ENCODE measurements at regions not wholly inside any gene's neighbourhood (a gene's known extent, or its start where the extent isn't known, plus 50 kb on each side); places are given as distances from the start of the nearest gene placed in this dataset.

DNA sequence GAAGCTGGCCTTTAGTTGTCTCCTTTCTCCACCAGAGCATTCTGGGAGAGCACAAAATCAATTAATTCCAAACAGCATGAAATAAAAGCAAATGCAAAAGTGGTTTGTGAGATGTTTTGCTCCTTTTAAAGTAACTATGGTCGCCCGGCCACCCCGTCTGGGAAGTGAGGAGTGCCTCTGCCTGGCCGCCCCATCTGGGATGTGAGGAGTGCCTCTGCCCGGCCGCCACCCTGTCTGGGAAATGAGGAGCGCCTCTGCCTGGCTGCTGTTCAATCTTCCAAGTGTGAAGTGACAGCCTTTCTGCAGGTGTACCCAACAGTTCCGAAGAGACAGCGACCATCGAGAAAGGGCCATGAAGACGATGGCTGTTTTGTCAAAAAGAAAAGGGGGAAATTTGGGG lies 381.3 kb upstream of the FGF16 start:
- TF ChIP-seq GABPA (IDR thresholded peaks at IDR 0.05 in 1 of 2, conservative IDR thresholded peaks at IDR 0.05 in 1 of 2) (no peak), SP1 (IDR thresholded peaks at IDR 0.05) (no peak), FOXA1 (IDR thresholded peaks at IDR 0.05) (no peak), RAD21 (IDR thresholded peaks at IDR 0.05) (no peak), TAF1 (conservative IDR thresholded peaks at IDR 0.05) (no peak), YY1 (IDR thresholded peaks at IDR 0.05) (no peak), RXRA (IDR thresholded peaks at IDR 0.05) (no peak), NR2F2 (IDR thresholded peaks at IDR 0.05) (no peak)
- TF ChIP-seq, protein P1, sequence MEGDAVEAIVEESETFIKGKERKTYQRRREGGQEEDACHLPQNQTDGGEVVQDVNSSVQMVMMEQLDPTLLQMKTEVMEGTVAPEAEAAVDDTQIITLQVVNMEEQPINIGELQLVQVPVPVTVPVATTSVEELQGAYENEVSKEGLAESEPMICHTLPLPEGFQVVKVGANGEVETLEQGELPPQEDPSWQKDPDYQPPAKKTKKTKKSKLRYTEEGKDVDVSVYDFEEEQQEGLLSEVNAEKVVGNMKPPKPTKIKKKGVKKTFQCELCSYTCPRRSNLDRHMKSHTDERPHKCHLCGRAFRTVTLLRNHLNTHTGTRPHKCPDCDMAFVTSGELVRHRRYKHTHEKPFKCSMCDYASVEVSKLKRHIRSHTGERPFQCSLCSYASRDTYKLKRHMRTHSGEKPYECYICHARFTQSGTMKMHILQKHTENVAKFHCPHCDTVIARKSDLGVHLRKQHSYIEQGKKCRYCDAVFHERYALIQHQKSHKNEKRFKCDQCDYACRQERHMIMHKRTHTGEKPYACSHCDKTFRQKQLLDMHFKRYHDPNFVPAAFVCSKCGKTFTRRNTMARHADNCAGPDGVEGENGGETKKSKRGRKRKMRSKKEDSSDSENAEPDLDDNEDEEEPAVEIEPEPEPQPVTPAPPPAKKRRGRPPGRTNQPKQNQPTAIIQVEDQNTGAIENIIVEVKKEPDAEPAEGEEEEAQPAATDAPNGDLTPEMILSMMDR (IDR thresholded peaks at IDR 0.05; ENCODE audit: low read depth, low read length, missing input control): no peak
- TF ChIP-seq, protein P2, sequence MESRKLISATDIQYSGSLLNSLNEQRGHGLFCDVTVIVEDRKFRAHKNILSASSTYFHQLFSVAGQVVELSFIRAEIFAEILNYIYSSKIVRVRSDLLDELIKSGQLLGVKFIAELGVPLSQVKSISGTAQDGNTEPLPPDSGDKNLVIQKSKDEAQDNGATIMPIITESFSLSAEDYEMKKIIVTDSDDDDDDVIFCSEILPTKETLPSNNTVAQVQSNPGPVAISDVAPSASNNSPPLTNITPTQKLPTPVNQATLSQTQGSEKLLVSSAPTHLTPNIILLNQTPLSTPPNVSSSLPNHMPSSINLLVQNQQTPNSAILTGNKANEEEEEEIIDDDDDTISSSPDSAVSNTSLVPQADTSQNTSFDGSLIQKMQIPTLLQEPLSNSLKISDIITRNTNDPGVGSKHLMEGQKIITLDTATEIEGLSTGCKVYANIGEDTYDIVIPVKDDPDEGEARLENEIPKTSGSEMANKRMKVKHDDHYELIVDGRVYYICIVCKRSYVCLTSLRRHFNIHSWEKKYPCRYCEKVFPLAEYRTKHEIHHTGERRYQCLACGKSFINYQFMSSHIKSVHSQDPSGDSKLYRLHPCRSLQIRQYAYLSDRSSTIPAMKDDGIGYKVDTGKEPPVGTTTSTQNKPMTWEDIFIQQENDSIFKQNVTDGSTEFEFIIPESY (IDR thresholded peaks at IDR 0.05): no peak
- TF ChIP-seq, protein P3, sequence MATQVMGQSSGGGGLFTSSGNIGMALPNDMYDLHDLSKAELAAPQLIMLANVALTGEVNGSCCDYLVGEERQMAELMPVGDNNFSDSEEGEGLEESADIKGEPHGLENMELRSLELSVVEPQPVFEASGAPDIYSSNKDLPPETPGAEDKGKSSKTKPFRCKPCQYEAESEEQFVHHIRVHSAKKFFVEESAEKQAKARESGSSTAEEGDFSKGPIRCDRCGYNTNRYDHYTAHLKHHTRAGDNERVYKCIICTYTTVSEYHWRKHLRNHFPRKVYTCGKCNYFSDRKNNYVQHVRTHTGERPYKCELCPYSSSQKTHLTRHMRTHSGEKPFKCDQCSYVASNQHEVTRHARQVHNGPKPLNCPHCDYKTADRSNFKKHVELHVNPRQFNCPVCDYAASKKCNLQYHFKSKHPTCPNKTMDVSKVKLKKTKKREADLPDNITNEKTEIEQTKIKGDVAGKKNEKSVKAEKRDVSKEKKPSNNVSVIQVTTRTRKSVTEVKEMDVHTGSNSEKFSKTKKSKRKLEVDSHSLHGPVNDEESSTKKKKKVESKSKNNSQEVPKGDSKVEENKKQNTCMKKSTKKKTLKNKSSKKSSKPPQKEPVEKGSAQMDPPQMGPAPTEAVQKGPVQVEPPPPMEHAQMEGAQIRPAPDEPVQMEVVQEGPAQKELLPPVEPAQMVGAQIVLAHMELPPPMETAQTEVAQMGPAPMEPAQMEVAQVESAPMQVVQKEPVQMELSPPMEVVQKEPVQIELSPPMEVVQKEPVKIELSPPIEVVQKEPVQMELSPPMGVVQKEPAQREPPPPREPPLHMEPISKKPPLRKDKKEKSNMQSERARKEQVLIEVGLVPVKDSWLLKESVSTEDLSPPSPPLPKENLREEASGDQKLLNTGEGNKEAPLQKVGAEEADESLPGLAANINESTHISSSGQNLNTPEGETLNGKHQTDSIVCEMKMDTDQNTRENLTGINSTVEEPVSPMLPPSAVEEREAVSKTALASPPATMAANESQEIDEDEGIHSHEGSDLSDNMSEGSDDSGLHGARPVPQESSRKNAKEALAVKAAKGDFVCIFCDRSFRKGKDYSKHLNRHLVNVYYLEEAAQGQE (IDR thresholded peaks at IDR 0.05): no peak

Measured in liver (tissue), 3 donors.